Karpas-422 (cell line): ENCODE measurements at regions not wholly inside any gene's neighbourhood (a gene's known extent, or its start where the extent isn't known, plus 50 kb on each side); places are given as distances from the start of the nearest gene placed in this dataset.

Source experiments
- DNase-seq: peaks from one replicate; pipeline ENCODE4 v3.0.0-alpha.2; 2015
- H2AFZ ChIP-seq: fragments of 200-600 bp; sonication (generic); 2 replicates; pipeline ENCODE4 v1.6.1; 2014; ENCODE audit warnings: antibody characterized with exemption, low read length, mixed read lengths
- H3K27ac ChIP-seq: fragments of 200-600 bp; sonication (generic); 2 replicates; pipeline ENCODE4 v1.5.1; 2014; ENCODE audit warnings: mild to moderate bottlenecking, low read length, moderate library complexity
- H3K27me3 ChIP-seq: fragments of 200-600 bp; sonication (generic); 2 replicates; pipeline ENCODE4 v1.6.1; 2014; ENCODE audit warnings: low read length, mixed read lengths
- H3K36me3 ChIP-seq: fragments of 200-600 bp; sonication (generic); 2 replicates; pipeline ENCODE4 v1.6.1; 2014; ENCODE audit warnings: low read length, mixed read lengths; ENCODE audit not compliant: insufficient read depth
- H3K4me1 ChIP-seq: fragments of 200-600 bp; sonication (generic); 2 replicates; pipeline ENCODE4 v1.6.1; 2014; ENCODE audit warnings: mild to moderate bottlenecking, low read length, mixed read lengths
- H3K4me2 ChIP-seq: fragments of 200-600 bp; sonication (generic); 2 replicates; pipeline ENCODE4 v1.6.1; 2014; ENCODE audit warnings: low read length, low read depth, mild to moderate bottlenecking; ENCODE audit not compliant: poor library complexity, severe bottlenecking
- H3K4me3 ChIP-seq: fragments of 200-600 bp; sonication (generic); 2 replicates; pipeline ENCODE4 v1.5.1; 2014; ENCODE audit warnings: mild to moderate bottlenecking, antibody characterized with exemption, low read length, mixed read lengths
- H3K79me2 ChIP-seq: fragments of 200-600 bp; sonication (generic); 2 replicates; pipeline ENCODE4 v1.6.1; 2014; ENCODE audit warnings: mild to moderate bottlenecking, low read length, mixed read lengths
- H3K9ac ChIP-seq: fragments of 200-600 bp; sonication (generic); 2 replicates; pipeline ENCODE4 v1.6.0; 2014; ENCODE audit warnings: low read length
- H3K9me2 ChIP-seq: fragments of 200-600 bp; sonication (generic), shearing (Covaris generic); replicated peaks from 2 replicates; pipeline ENCODE4 v1.6.0; 2014; ENCODE audit warnings: mild to moderate bottlenecking, low read length, moderate library complexity; ENCODE audit not compliant: insufficient read depth
- H3K9me3 ChIP-seq: fragments of 300-700, 200-600 bp; sonication (generic); 2 replicates; pipeline ENCODE4 v1.6.1; 2014; ENCODE audit warnings: low read length, mixed read lengths
- H4K20me1 ChIP-seq: fragments of 200-600 bp; sonication (generic); 2 replicates; pipeline ENCODE4 v1.6.1; 2014; ENCODE audit warnings: mild to moderate bottlenecking, antibody characterized with exemption, low read length, low read depth; ENCODE audit not compliant: insufficient read depth

DNA sequence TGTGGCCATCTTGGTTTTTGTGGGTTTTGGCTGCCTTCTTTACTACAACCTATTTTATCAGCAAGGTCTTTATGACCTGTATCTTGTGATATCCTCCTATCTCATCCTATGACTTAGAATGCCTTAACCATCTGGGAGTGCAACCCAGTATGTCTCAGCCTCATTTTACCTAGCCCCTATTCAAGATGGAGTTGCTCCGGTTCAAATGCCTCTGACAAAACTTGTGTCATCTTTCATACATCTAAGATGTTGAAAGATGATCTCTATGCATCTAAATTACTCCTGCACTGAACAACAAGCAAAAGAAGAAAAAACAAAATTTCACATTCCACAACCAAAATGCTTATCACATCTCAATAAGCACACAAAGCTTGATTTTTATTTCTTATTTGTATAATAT, 129.5 kb upstream of the CNR1 start:
- Histone ChIP-seq H3K4me2 (no peak overlapping the region), H3K9me3 (no peaks in the 10 kb centered on the region), H3K36me3 (no peaks in the 10 kb centered on the region), H3K79me2 (no peaks in the 10 kb centered on the region), H4K20me1 (no peaks in the 10 kb centered on the region), H3K4me1 (no peaks in the 10 kb centered on the region; the same call in 1 of the 2 replicates), H3K27ac (no peak overlapping the region), H2AFZ (no peak overlapping the region), H3K9me2 (no peaks in the 10 kb centered on the region), H3K27me3 (0 out of 2 replicates have a peak, but pooled peaks cover 3% of the 10 kb centered on the region), H3K4me3 (no peak overlapping the region), H3K9ac (no peak overlapping the region)
- no peak for DNase-seq

- no peaks in the 10 kb centered on the region for H3K9me2 ChIP-seq
- H3K27me3 ChIP-seq: 0 out of 2 replicates have a peak, but pooled peaks cover 3% of the 10 kb centered on the region
- H4K20me1 ChIP-seq: no peaks in the 10 kb centered on the region
- no peaks in the 10 kb centered on the region for H3K79me2 ChIP-seq
- no peak overlapping the region for H3K4me3 ChIP-seq
- H3K4me2 ChIP-seq: no peak overlapping the region
- no peaks in the 10 kb centered on the region for H3K9me3 ChIP-seq
- no peak for DNase-seq
- H3K27ac ChIP-seq: no peak overlapping the region
- no peaks in the 10 kb centered on the region for H3K36me3 ChIP-seq
- no peak overlapping the region for H3K9ac ChIP-seq
- no peak overlapping the region for H2AFZ ChIP-seq
- peaks cover 3% of the 10 kb centered on the region for H3K4me1 ChIP-seq
Observed at GRCh38 chr6:88294702-88295101, 128.6 kb upstream of the CNR1 start.

- no peak overlapping the region for H2AFZ ChIP-seq
- H4K20me1 ChIP-seq: no peaks in the 10 kb centered on the region
- no peak for DNase-seq
- no peaks in the 10 kb centered on the region for H3K9me2 ChIP-seq
- 0 out of 2 replicates have a peak, but pooled peaks cover 6% of the 10 kb centered on the region for H3K27me3 ChIP-seq
- no peak overlapping the region for H3K27ac ChIP-seq
- H3K79me2 ChIP-seq: no peaks in the 10 kb centered on the region
- H3K9ac ChIP-seq: no peak overlapping the region
- H3K4me3 ChIP-seq: no peak overlapping the region
- no peaks in the 10 kb centered on the region for H3K9me3 ChIP-seq
- no peak overlapping the region for H3K4me2 ChIP-seq
- H3K4me1 ChIP-seq: peaks cover 3% of the 10 kb centered on the region
- H3K36me3 ChIP-seq: no peaks in the 10 kb centered on the region
Observed at GRCh38 chr6:88290411-88290810, 124.3 kb upstream of the CNR1 start.

GRCh38 chr6:88287696-88288095, 121.5 kb upstream of the CNR1 start:
- Histone ChIP-seq H3K4me1 (peaks cover 3% of the 10 kb centered on the region), H3K9ac (no peak overlapping the region), H3K4me3 (no peak overlapping the region), H3K27me3 (0 out of 2 replicates have a peak, but pooled peaks cover 6% of the 10 kb centered on the region), H3K9me2 (no peaks in the 10 kb centered on the region), H3K27ac (no peak overlapping the region), H4K20me1 (no peaks in the 10 kb centered on the region), H2AFZ (no peak overlapping the region), H3K4me2 (no peak overlapping the region), H3K36me3 (no peaks in the 10 kb centered on the region), H3K9me3 (no peaks in the 10 kb centered on the region), H3K79me2 (no peaks in the 10 kb centered on the region)
- no peak for DNase-seq

- H3K27me3 ChIP-seq: no peaks in the 10 kb centered on the region
- no peaks in the 10 kb centered on the region for H3K9me2 ChIP-seq
Observed at GRCh38 chr6:88276331-88276730, 110.2 kb upstream of the CNR1 start.

DNA sequence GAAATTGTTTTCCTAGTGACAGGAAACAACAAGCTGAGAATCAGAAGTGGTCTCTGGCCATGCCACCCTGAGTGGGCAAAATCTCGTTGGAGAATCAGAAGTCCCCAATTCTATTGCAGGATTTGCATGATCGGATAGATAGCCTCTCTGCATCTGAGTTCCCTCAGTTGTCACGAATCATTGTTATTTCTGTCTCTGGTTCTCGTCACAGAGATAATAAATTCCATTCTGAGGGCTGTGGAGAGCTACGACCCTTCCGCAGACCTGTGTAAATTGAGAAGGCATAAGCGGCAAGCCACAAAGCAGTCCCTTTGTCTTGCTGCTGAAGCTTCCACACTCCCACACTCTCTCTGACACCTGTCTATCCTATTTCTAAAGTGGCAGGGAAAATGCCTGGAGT, 102.4 kb upstream of the CNR1 start:
- H3K36me3 ChIP-seq: no peaks in the 10 kb centered on the region
- H2AFZ ChIP-seq: no peak overlapping the region
- no peak for DNase-seq
- no peaks in the 10 kb centered on the region for H3K9me2 ChIP-seq
- no peak overlapping the region for H3K4me2 ChIP-seq
- no peak overlapping the region for H3K4me3 ChIP-seq
- no peak overlapping the region for H3K9ac ChIP-seq
- no peaks in the 10 kb centered on the region; the same call in 1 of the 2 replicates for H3K4me1 ChIP-seq
- no peaks in the 10 kb centered on the region for H3K79me2 ChIP-seq
- no peak overlapping the region for H3K27ac ChIP-seq
- no peaks in the 10 kb centered on the region for H3K27me3 ChIP-seq
- no peaks in the 10 kb centered on the region for H4K20me1 ChIP-seq
- no peaks in the 10 kb centered on the region for H3K9me3 ChIP-seq

More at GRCh38 chr6:88276331-88276730, 110.2 kb upstream of the CNR1 start:
- H3K4me3 ChIP-seq: no peak overlapping the region
- no peaks in the 10 kb centered on the region for H3K9me3 ChIP-seq
- H3K4me2 ChIP-seq: no peak overlapping the region
- H3K36me3 ChIP-seq: no peaks in the 10 kb centered on the region
- H3K4me1 ChIP-seq: peaks cover 11% of the 10 kb centered on the region
- no peak overlapping the region for H2AFZ ChIP-seq
- no peaks in the 10 kb centered on the region for H3K79me2 ChIP-seq
- H3K9ac ChIP-seq: no peak overlapping the region
- H4K20me1 ChIP-seq: no peaks in the 10 kb centered on the region
- no peak overlapping the region for H3K27ac ChIP-seq
- no peak for DNase-seq

- Histone ChIP-seq H3K27me3 (no peaks in the 10 kb centered on the region), H4K20me1 (no peaks in the 10 kb centered on the region), H3K9me2 (no peaks in the 10 kb centered on the region), H3K9ac (no peak overlapping the region), H3K9me3 (no peaks in the 10 kb centered on the region), H3K36me3 (no peaks in the 10 kb centered on the region), H3K4me3 (no peak overlapping the region), H3K4me1 (no peaks in the 10 kb centered on the region), H3K27ac (no peak overlapping the region), H3K79me2 (no peaks in the 10 kb centered on the region), H2AFZ (no peak overlapping the region), H3K4me2 (no peak overlapping the region)
- no peak for DNase-seq
Observed at GRCh38 chr6:88266126-88266525, 100.0 kb upstream of the CNR1 start.

- Histone ChIP-seq H3K79me2 (no peaks in the 10 kb centered on the region), H3K9ac (no peak overlapping the region), H3K27me3 (no peaks in the 10 kb centered on the region), H4K20me1 (no peaks in the 10 kb centered on the region), H3K27ac (no peak overlapping the region), H3K9me2 (no peaks in the 10 kb centered on the region), H3K36me3 (no peaks in the 10 kb centered on the region), H3K4me2 (no peak overlapping the region), H3K4me1 (no peaks in the 10 kb centered on the region), H2AFZ (no peak overlapping the region), H3K4me3 (no peak overlapping the region), H3K9me3 (no peaks in the 10 kb centered on the region)
- DNase-seq: no peak
Observed at GRCh38 chr6:88263591-88263990, 97.4 kb upstream of the CNR1 start.

GRCh38 chr6:88262332-88262731, 96.2 kb upstream of the CNR1 start:
- Histone ChIP-seq H3K27me3 (no peaks in the 10 kb centered on the region), H3K9me2 (no peaks in the 10 kb centered on the region), H3K4me2 (no peak overlapping the region)

More at GRCh38 chr6:88262332-88262731, 96.2 kb upstream of the CNR1 start:
- no peaks in the 10 kb centered on the region for H3K4me1 ChIP-seq
- no peak for DNase-seq
- no peaks in the 10 kb centered on the region for H3K36me3 ChIP-seq
- H4K20me1 ChIP-seq: no peaks in the 10 kb centered on the region
- H3K9me3 ChIP-seq: no peaks in the 10 kb centered on the region
- no peaks in the 10 kb centered on the region for H3K79me2 ChIP-seq
- no peak overlapping the region for H2AFZ ChIP-seq
- no peak overlapping the region for H3K9ac ChIP-seq
- no peak overlapping the region for H3K4me3 ChIP-seq
- no peak overlapping the region for H3K27ac ChIP-seq
